Activated naive CD4-positive, alpha-beta T cell treated with anti-CD3 and anti-CD28 coated beads, Interleukin-2, amount 50 U/mL, for 16 hours (primary cell): ENCODE measurements at regions not wholly inside any gene's neighbourhood (a gene's known extent, or its start where the extent isn't known, plus 50 kb on each side); places are given as distances from the start of the nearest gene placed in this dataset.

Experiments used
- DNase-seq: peaks from one replicate; pipeline ENCODE4 v3.0.0-alpha.2; 2020

DNA sequence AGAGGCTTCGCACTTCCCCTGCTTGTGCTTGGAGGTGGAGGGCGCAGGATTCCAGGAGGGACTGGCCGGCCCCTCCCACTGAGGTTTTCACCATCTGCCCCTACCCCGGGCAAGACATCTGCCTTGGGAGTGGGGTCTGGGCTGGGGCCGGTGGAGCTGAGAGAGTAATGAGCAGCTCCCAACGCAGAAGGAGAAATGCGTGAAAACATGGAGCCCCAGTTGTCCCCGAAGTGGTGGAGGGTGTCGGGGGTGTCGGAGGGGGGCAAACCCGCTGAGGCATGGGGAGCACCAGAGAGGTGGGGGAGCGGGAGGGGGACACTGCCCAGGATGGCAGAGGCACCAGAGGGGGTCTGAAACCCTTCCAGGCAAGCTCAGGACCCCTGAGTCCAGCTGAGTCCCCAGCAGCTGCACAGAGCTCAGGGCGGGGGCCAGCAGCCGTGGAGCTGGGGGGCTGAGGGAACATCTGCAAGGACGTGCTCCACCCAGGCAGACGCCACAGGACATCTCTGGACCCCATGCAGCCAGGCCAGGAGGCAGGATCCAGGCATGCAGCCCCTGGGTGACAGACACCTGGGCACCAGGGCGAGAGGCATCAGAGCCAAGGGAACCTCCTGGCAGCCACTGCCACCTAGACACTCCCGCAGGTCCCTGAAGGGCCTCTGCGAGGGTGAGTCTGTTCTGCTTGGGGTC is 110.6 kb downstream of the SIK1 start:
- no peak for DNase-seq

DNA sequence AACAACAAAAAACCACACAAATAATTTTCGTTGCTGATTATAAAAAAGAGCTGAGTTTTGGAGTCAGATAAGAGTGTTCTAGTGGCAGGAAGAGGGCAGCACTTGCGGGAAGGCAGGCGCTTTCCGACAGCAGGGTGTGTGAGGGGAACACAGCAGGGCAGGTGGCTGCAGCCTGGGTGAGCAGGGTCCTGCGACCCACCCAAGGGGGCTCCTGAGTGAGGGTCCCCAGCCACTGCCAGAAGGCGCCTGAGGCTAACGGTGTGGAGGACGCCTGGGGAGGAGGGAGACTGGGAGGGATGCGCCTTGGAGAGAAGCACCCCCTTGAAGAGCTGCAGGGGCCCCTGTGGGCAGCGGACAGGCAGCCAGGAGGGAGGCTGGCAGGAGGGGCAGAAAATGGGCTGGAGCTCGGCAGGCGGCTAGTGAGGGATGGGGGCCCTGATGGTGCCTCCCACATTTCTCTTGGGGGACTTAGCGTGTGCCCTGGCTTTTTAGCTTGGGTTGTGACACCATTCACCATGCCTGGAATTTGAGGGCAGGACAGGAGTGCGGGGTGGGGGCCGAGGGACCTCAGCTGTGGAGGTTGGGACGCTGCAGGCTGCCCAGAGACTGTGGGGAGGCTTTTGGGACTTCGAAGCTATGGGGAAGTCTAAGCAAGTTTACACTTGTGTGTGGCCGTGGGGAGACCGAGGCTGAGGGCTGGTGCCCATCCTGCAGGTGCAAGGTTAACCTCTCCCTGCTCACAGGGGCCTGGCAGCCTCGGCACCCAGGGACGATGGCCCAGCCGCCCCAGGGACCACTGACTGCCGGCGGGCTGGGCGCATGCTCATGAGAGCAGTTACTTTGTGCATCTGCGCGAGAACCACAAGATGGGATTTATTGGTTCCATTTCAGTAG is 111.4 kb downstream of the SIK1 start:
- DNase-seq = no peak

- DNase-seq = no peak
Observed at GRCh38 chr21:43313939-43314405, 113.0 kb downstream of the SIK1 start.

- no peak for DNase-seq
Observed at GRCh38 chr21:43313221-43313938, 113.6 kb downstream of the SIK1 start.

DNA sequence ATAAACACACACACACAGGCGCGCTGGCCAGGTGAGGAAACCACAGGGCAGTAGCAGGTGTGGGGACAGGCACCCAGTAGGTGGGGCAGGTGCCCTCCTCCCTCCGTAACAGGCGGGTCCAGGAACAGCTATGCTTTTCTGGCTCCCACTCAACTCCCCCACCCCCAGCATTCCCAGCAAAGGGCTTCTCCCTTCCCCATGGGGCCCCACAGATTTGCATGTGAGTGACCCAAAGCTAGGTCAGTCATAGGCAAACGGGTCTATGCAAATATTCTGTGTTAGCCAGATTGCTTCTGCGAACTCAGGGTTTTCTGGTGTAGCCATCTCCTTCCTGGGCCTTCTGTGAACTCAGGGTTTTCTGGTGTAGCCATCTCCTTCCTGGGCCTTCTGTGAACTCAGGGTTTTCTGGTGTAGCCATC is 114.2 kb downstream of the SIK1 start:
- no peak for DNase-seq

GRCh38 chr21:43312011-43312410 is 114.9 kb downstream of the SIK1 start:
- DNase-seq = no peak

GRCh38 chr21:43311301-43311817 is 115.6 kb downstream of the SIK1 start:
- DNase-seq = no peak

GRCh38 chr21:43308815-43309283 is 118.1 kb downstream of the SIK1 start:
- DNase-seq = no peak

GRCh38 chr21:43308101-43308814 is 118.7 kb downstream of the SIK1 start:
- DNase-seq = no peak

DNA sequence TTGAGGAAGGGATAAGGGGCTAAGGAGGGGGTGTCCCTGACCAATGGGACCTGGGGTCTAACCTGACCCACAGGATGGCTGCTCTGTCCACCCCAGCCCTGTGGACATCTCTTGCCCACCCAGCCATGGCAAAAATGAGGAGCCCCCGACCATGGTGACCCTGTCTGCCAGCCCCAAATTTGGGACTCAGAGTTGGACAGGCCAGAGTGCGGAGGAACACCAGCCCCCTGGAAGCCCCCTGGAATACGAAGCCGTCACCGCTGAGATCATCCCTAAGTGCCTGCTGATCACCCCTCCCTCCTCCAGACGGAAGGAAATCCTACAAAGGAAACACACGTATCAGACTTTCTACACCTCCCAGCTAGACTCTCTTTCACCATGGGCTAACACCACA is 119.3 kb downstream of the SIK1 start:
- DNase-seq = no peak

- no peak for DNase-seq
Observed at GRCh38 chr21:43306911-43307676, 119.8 kb downstream of the SIK1 start.

DNA sequence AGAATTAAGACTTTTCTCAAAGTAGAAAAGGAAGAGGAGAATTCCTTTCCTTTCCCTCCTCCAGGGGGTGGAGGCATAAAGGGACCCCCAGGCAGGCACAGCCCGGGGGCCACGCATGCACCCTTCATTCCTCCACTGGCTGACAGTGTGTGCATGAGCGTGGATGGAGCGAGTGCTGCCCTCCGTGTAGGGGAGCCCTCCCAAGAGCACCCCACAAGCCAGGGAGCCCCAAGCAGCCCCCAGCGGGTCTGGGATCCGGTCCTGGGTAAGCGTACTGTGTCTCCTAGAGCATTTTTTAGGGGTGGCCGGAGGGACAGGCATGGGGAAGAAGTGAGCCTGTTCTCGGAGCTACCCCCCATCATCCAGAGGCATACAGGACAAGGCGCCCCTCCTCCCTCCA is 120.5 kb downstream of the SIK1 start:
- DNase-seq = peak; percentile 2

DNA sequence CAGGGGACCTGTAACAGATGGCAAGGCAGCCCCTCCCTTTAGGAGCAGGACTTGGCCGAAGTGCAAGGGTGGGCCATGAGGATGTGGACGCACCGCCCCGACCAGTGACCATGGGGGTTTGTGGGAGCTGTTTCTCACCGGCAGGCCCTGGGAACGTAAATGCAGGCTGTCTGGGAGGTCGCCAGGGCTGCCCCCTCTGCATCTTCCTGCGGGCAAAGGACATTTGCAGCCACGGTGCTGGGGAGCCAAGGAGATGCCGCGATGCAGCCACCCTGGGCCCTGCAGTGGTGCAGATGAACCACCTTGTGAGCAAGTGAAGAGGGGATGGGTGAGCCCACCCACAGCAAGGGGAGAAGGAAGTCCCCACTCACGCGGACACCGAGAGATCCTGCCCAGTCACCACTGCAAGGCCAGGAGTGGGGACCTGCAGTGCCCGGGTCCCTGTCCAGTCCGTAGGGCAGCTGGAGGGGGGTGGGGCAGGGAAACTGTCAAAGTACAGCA is 121.1 kb downstream of the SIK1 start:
- DNase-seq = no peak

GRCh38 chr21:43305336-43305665 is 121.6 kb downstream of the SIK1 start:
- no peak for DNase-seq

GRCh38 chr21:43304621-43305335 is 122.2 kb downstream of the SIK1 start:
- DNase-seq = peak; percentile 7

DNA sequence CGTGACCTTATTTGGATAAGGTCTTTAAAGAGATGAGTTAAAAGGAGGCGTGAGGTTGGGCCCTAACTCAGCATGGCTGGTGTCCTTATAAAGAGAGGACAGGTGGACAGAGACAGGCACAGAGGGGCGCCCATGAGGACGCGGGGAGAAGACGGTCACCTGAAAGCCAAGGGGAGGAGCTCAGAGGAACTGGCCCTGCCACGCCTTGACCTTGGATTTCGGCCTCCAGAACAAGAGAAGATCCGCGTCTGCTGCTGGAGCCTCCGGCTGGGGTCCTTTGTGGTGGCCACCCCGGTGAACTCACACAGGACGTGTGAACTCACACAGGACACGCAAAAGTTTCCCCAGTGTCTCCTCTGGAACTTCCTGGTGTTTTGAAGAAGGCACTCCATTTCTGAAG is 122.7 kb downstream of the SIK1 start:
- DNase-seq = no peak

DNA sequence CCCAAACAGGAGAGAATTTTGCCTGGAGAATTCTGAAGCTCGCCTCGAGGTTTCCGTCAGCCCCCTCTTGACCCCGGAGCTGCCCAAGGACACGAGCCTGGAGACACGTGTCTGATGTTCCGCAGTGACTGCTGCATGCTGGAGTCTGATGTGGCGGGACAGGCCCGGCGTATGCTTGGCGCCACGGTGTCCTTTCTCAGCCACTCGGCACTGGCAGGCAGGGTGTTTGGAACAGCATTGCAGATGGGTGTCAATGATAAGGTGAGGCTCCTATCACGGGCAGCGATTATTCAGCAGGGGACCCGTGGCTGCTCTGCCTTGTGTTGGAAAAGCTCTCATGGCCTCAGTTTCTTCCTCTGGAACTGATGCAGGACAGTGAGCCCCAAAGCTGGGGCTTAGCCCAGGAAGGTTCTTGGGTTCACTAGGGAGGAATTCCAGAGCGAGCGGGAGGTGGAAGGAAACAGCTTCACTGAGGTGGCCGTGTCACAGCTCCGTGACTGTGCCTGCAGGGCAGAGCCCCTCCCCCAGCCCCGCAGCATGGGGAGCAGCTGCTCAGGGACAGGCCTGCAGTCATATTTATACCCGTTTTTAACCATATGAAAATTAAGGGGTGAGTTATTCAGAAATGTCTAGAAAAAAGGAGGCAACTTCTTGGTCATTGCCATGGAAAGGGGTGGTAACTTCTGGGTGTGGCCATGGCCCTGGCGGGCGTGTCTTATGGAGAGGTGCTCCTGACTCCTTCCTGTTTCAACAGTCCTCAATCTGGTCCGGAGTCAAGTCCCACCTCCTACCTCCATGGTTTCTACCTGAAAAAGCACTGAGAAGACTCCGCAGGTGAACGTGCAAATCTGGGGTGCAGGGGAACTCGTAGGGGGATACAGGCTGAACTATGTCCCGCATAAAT is 123.4 kb downstream of the SIK1 start:
- DNase-seq = peak; percentile 3

DNA sequence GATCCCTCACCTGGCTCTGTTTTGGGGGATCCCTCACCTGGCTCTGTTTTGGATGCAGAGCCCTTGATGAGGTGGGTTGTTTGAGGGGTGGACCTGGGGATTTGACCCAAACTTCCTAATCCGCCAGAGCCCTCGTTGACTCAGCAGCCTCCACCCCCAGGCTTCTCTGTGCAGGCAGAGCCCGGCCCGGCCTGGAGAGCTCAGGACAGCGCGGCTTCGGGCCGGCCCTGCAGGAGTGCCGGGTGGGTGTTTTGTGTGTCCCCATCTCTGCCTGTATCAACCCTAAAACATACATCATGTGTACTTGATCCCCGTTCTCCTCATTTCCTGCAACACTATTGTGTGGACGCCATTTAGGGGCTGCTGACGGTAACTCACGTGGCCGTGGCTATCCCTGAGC is 124.2 kb downstream of the SIK1 start:
- no peak for DNase-seq

GRCh38 chr21:43302062-43302700 is 124.8 kb downstream of the SIK1 start:
- DNase-seq = peak; percentile 7
